HepG2 (cell line): ENCODE measurements at regions not wholly inside any gene's neighbourhood (a gene's known extent, or its start where the extent isn't known, plus 50 kb on each side); places are given as distances from the start of the nearest gene placed in this dataset.

ENCODE experiments used
- CEBPB ChIP-seq: IDR thresholded peaks from 2 replicates; pipeline ENCODE4 v1.6.1; 2011; ENCODE audit warnings: low read depth, low read length, improper control_type of control experiment, borderline replicate concordance
- CTCF ChIP-seq: sonication (generic); formaldehyde crosslinking; IDR thresholded peaks from 2 replicates; pipeline ENCODE4 v1.5.0; 2020; ENCODE audit warnings: mild to moderate bottlenecking, missing genetic modification reagents, moderate library complexity
- JUNB ChIP-seq: sonication (generic); formaldehyde crosslinking; IDR thresholded peaks from 2 replicates; pipeline ENCODE4 v1.8.0; 2022; ENCODE audit warnings: missing genetic modification reagents, mild to moderate bottlenecking, borderline replicate concordance
- POLR2AphosphoS2 ChIP-seq: IDR thresholded peaks from 2 replicates; pipeline ENCODE4 v1.6.1; 2011; ENCODE audit warnings: low read depth, low read length, improper control_type of control experiment
- RAD21 ChIP-seq: fragments of 450-650 bp; formaldehyde crosslinking; IDR thresholded peaks from 2 replicates; pipeline ENCODE4 v1.5.0; 2020; ENCODE audit warnings: mild to moderate bottlenecking
- SMC3 ChIP-seq: IDR thresholded peaks from 2 replicates; pipeline ENCODE4 v1.6.1; 2011; ENCODE audit warnings: low read length, improper control_type of control experiment
- SUZ12 ChIP-seq: fragments of 150-350 bp; IDR thresholded peaks from 2 replicates; pipeline ENCODE4 v1.6.1; 2014; ENCODE audit warnings: low read depth, low read length
- ZSCAN9 ChIP-seq: IDR thresholded peaks from 2 replicates; pipeline ENCODE4 v1.6.1; 2016; ENCODE audit warnings: borderline replicate concordance
- TF ChIP-seq, protein P1 (sequence below): sonication (generic); formaldehyde crosslinking; IDR thresholded peaks from 2 replicates; pipeline ENCODE4 v1.4.0; 2020; ENCODE audit warnings: missing genetic modification reagents, borderline replicate concordance
- TF ChIP-seq, protein P2 (sequence below): sonication (generic); formaldehyde crosslinking; IDR thresholded peaks from 2 replicates; pipeline ENCODE4 v1.4.0; 2020; ENCODE audit warnings: missing genetic modification reagents

DNA sequence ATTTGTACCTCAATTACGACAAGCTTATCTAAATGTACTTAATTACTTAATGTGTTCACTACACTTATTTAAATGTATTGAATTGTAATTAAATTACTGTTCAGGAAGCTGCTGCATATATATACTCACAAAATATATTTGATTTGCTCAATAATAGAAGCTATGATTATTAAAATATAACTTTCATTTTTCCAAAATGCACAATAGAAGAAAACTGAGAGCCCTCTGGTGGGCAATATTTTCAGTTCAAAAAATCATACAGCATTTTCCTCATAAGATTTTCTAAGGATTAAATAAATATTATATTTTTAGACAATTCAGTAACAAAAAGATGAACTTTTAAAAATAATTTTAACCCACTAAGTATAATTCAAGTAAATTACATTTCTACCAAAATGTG lies 217.3 kb downstream of the DKK2 start:
- no peak for TF ChIP-seq SUZ12
- TF ChIP-seq JUNB = no peak
- no peak for TF ChIP-seq CEBPB
- TF ChIP-seq, protein P1, sequence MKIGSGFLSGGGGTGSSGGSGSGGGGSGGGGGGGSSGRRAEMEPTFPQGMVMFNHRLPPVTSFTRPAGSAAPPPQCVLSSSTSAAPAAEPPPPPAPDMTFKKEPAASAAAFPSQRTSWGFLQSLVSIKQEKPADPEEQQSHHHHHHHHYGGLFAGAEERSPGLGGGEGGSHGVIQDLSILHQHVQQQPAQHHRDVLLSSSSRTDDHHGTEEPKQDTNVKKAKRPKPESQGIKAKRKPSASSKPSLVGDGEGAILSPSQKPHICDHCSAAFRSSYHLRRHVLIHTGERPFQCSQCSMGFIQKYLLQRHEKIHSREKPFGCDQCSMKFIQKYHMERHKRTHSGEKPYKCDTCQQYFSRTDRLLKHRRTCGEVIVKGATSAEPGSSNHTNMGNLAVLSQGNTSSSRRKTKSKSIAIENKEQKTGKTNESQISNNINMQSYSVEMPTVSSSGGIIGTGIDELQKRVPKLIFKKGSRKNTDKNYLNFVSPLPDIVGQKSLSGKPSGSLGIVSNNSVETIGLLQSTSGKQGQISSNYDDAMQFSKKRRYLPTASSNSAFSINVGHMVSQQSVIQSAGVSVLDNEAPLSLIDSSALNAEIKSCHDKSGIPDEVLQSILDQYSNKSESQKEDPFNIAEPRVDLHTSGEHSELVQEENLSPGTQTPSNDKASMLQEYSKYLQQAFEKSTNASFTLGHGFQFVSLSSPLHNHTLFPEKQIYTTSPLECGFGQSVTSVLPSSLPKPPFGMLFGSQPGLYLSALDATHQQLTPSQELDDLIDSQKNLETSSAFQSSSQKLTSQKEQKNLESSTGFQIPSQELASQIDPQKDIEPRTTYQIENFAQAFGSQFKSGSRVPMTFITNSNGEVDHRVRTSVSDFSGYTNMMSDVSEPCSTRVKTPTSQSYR (CRISPR knock-in tag) = no peak
- TF ChIP-seq, protein P2, sequence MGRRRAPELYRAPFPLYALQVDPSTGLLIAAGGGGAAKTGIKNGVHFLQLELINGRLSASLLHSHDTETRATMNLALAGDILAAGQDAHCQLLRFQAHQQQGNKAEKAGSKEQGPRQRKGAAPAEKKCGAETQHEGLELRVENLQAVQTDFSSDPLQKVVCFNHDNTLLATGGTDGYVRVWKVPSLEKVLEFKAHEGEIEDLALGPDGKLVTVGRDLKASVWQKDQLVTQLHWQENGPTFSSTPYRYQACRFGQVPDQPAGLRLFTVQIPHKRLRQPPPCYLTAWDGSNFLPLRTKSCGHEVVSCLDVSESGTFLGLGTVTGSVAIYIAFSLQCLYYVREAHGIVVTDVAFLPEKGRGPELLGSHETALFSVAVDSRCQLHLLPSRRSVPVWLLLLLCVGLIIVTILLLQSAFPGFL (CRISPR knock-in tag) = no peak
- TF ChIP-seq CTCF (CRISPR knock-in tag) = no peak
- TF ChIP-seq SMC3 = no peak
- no peak for TF ChIP-seq RAD21 (CRISPR knock-in tag)
- TF ChIP-seq POLR2AphosphoS2 = no peak
- TF ChIP-seq ZSCAN9 (CRISPR knock-in tag) = no peak
